ENCODE measurements at regions not wholly inside any gene's neighbourhood (a gene's known extent, or its start where the extent isn't known, plus 50 kb on each side); places are given as distances from the start of the nearest gene placed in this dataset.

- Mint-ChIP-seq H3K4me3 (no peak overlapping the region), H3K9me3 (no peaks in the 10 kb centered on the region), H3K27ac (no peak overlapping the region), H3K27me3 (no peaks in the 10 kb centered on the region), H3K4me1 (ENCODE audit: low read depth) (peaks cover 2% of the 10 kb centered on the region), H3K36me3 (no peaks in the 10 kb centered on the region)
- ChIA-PET POLR2A (no interaction called here), CTCF (no interaction called here)
- intact Hi-C loops (cut with micrococcal nuclease): no loop called here
- DNase-seq: no peak
These were observed 83.3 kb downstream of the RTP5 start for GRCh38 chr2:241952816-241953215.

- H3K27ac Mint-ChIP-seq: no peak overlapping the region
- intact Hi-C loops (cut with micrococcal nuclease): no loop called here
- H3K4me3 Mint-ChIP-seq: no peak overlapping the region
- no peaks in the 10 kb centered on the region for H3K36me3 Mint-ChIP-seq
- H3K4me1 Mint-ChIP-seq (ENCODE audit: low read depth): peaks cover 2% of the 10 kb centered on the region
- no peaks in the 10 kb centered on the region for H3K27me3 Mint-ChIP-seq
- ChIA-PET CTCF (no interaction called here), POLR2A (no interaction called here)
- no peak for DNase-seq
- no peaks in the 10 kb centered on the region for H3K9me3 Mint-ChIP-seq
These were observed 83.9 kb downstream of the RTP5 start for GRCh38 chr2:241953324-241953928.

- no peak for DNase-seq
- H3K4me1 Mint-ChIP-seq (ENCODE audit: low read depth): no peaks in the 10 kb centered on the region
- no peak overlapping the region for H3K4me3 Mint-ChIP-seq
- ChIA-PET CTCF (no interaction called here), POLR2A (no interaction called here)
- H3K9me3 Mint-ChIP-seq: no peaks in the 10 kb centered on the region
- H3K27me3 Mint-ChIP-seq: no peaks in the 10 kb centered on the region
- H3K27ac Mint-ChIP-seq: no peak overlapping the region
- H3K36me3 Mint-ChIP-seq: no peaks in the 10 kb centered on the region
- intact Hi-C loops (cut with micrococcal nuclease): no loop called here
These were observed 87.1 kb downstream of the RTP5 start for GRCh38 chr2:241956521-241957110.

- no peak overlapping the region for H3K27ac Mint-ChIP-seq
- ChIA-PET CTCF (no interaction called here), POLR2A (no interaction called here)
- no peak for DNase-seq
- peaks cover 2% of the 10 kb centered on the region for H3K4me1 Mint-ChIP-seq (ENCODE audit: low read depth)
- no peak overlapping the region for H3K4me3 Mint-ChIP-seq
- intact Hi-C loops (cut with micrococcal nuclease): no loop called here
- no peaks in the 10 kb centered on the region for H3K27me3 Mint-ChIP-seq
- no peaks in the 10 kb centered on the region for H3K36me3 Mint-ChIP-seq
- H3K9me3 Mint-ChIP-seq: no peaks in the 10 kb centered on the region
These were observed 87.7 kb downstream of the RTP5 start for GRCh38 chr2:241957276-241957675.

- Mint-ChIP-seq H3K36me3 (no peaks in the 10 kb centered on the region), H3K4me3 (no peak overlapping the region), H3K9me3 (no peaks in the 10 kb centered on the region), H3K4me1 (ENCODE audit: low read depth) (peaks cover 6% of the 10 kb centered on the region), H3K27ac (no peak overlapping the region), H3K27me3 (no peaks in the 10 kb centered on the region)
- DNase-seq: no peak
- intact Hi-C loops (cut with micrococcal nuclease): no loop called here
- POLR2A ChIA-PET: no interaction called here
- CTCF ChIA-PET: interaction anchor here (2.7 kb wide), 1 partner anchor 8 kb away, joined by 14 read pairs; no protein-coding TSS in a partner anchor
These were observed 89.5 kb downstream of the RTP5 start for GRCh38 chr2:241958818-241959545.

- DNase-seq: no peak
- intact Hi-C loops (cut with micrococcal nuclease): no loop called here
- ChIA-PET POLR2A (no interaction called here), CTCF (interaction anchor here (0.6 to 2.7 kb wide), 2 partner anchors 9 to 163 kb away, joined by 3 to 14 read pairs; no protein-coding TSS in a partner anchor)
- Mint-ChIP-seq H3K4me3 (no peak overlapping the region), H3K27ac (no peak overlapping the region), H3K9me3 (no peaks in the 10 kb centered on the region), H3K4me1 (ENCODE audit: low read depth) (peaks cover 6% of the 10 kb centered on the region), H3K36me3 (no peaks in the 10 kb centered on the region), H3K27me3 (no peaks in the 10 kb centered on the region)
These were observed 90.3 kb downstream of the RTP5 start for GRCh38 chr2:241959751-241960269.

- H3K27ac Mint-ChIP-seq: no peak overlapping the region
- CTCF ChIA-PET: interaction anchor here (2.7 kb wide), 1 partner anchor 10 kb away, joined by 14 read pairs; no protein-coding TSS in a partner anchor
- POLR2A ChIA-PET: no interaction called here
These were observed 91.9 kb downstream of the RTP5 start for GRCh38 chr2:241961454-241961853.

GRCh38 chr2:241964133-241964532 lies 94.6 kb downstream of the RTP5 start:
- H3K4me1 Mint-ChIP-seq (ENCODE audit: low read depth): peaks cover 26% of the 10 kb centered on the region
- ChIA-PET CTCF (interaction anchor here (2.8 kb wide), 1 partner anchor 13 kb away, joined by 19 read pairs; no protein-coding TSS in a partner anchor), POLR2A (no interaction called here)
- no peaks in the 10 kb centered on the region for H3K27me3 Mint-ChIP-seq
- no peaks in the 10 kb centered on the region for H3K9me3 Mint-ChIP-seq
- DNase-seq: no peak
- H3K27ac Mint-ChIP-seq: no peak overlapping the region
- H3K36me3 Mint-ChIP-seq: no peaks in the 10 kb centered on the region
- intact Hi-C loops (cut with micrococcal nuclease): no loop called here
- no peak overlapping the region for H3K4me3 Mint-ChIP-seq

More at GRCh38 chr2:241961454-241961853, 91.9 kb downstream of the RTP5 start:
- Mint-ChIP-seq H3K36me3 (no peaks in the 10 kb centered on the region), H3K9me3 (no peaks in the 10 kb centered on the region), H3K4me1 (ENCODE audit: low read depth) (peaks cover 19% of the 10 kb centered on the region), H3K4me3 (no peak overlapping the region), H3K27me3 (no peaks in the 10 kb centered on the region)
- intact Hi-C loops (cut with micrococcal nuclease): no loop called here
- no peak for DNase-seq

GRCh38 chr2:241965931-241966412 lies 96.4 kb downstream of the RTP5 start:
- no peaks in the 10 kb centered on the region for H3K36me3 Mint-ChIP-seq
- H3K4me3 Mint-ChIP-seq: peak overlapping the region; percentile 58
- DNase-seq: peak; percentile 89
- ChIA-PET POLR2A (interaction anchor here (0.9 to 1.3 kb wide), 3 partner anchors 9 to 278 kb away, joined by 3 read pairs; no protein-coding TSS in a partner anchor), CTCF (interaction anchor here (1.0 to 2.8 kb wide), 2 partner anchors 15 to 88 kb away, joined by 3 to 19 read pairs; no protein-coding TSS in a partner anchor)
- H3K27ac Mint-ChIP-seq: peak overlapping the region; percentile 78
- H3K27me3 Mint-ChIP-seq: no peaks in the 10 kb centered on the region
- H3K4me1 Mint-ChIP-seq (ENCODE audit: low read depth): peaks cover 26% of the 10 kb centered on the region
- H3K9me3 Mint-ChIP-seq: no peaks in the 10 kb centered on the region
- intact Hi-C loops (cut with micrococcal nuclease): loop anchor here (2.0 to 5.0 kb wide), 2 partner anchors 121 to 345 kb away; no protein-coding TSS in a partner anchor

- ChIA-PET CTCF (interaction anchor here (1.0 to 1.9 kb wide), 2 partner anchors 16 to 88 kb away, joined by 3 to 5 read pairs; no protein-coding TSS in a partner anchor), POLR2A (interaction anchor here (0.9 to 1.3 kb wide), 2 partner anchors 8 to 279 kb away, joined by 3 read pairs; no protein-coding TSS in a partner anchor)
- H3K27me3 Mint-ChIP-seq: no peaks in the 10 kb centered on the region
- DNase-seq: no peak
- H3K36me3 Mint-ChIP-seq: peaks cover 3% of the 10 kb centered on the region
- peaks cover under 1% of the 10 kb centered on the region for H3K9me3 Mint-ChIP-seq
- intact Hi-C loops (cut with micrococcal nuclease): loop anchor here (2.0 to 5.0 kb wide), 2 partner anchors 120 to 346 kb away; no protein-coding TSS in a partner anchor
- H3K27ac Mint-ChIP-seq: peak overlapping the region; percentile 78
- H3K4me3 Mint-ChIP-seq: peak overlapping the region; percentile 58
- H3K4me1 Mint-ChIP-seq (ENCODE audit: low read depth): peaks cover 26% of the 10 kb centered on the region
These were observed 97.3 kb downstream of the RTP5 start for GRCh38 chr2:241966647-241967466.

GRCh38 chr2:241967467-241968144 lies 98.1 kb downstream of the RTP5 start:
- DNase-seq: no peak
- H3K9me3 Mint-ChIP-seq: peaks cover 2% of the 10 kb centered on the region
- H3K4me3 Mint-ChIP-seq: no peak overlapping the region
- H3K4me1 Mint-ChIP-seq (ENCODE audit: low read depth): peaks cover 21% of the 10 kb centered on the region
- intact Hi-C loops (cut with micrococcal nuclease): loop anchor here (2.0 to 5.0 kb wide), 2 partner anchors 120 to 347 kb away; no protein-coding TSS in a partner anchor
- ChIA-PET CTCF (interaction anchor here (1.9 kb wide), 1 partner anchor 17 kb away, joined by 5 read pairs; no protein-coding TSS in a partner anchor), POLR2A (no interaction called here)
- H3K36me3 Mint-ChIP-seq: peaks cover 9% of the 10 kb centered on the region
- H3K27me3 Mint-ChIP-seq: no peaks in the 10 kb centered on the region
- no peak overlapping the region for H3K27ac Mint-ChIP-seq
